GM12878 (cell line): ENCODE measurements at regions not wholly inside any gene's neighbourhood (a gene's known extent, or its start where the extent isn't known, plus 50 kb on each side); places are given as distances from the start of the nearest gene placed in this dataset.

Experiments
- CTCF ChIP-seq, 3 experiments: IDR thresholded peaks in 2 of 3; conservative IDR thresholded peaks in 1 of 3; 2 replicates each; pipeline ENCODE4 v1.5.1; 2011; ENCODE audit warnings: low read depth in 3 of 3, low read length in 3 of 3, mild to moderate bottlenecking in 3 of 3, control low read depth in 2 of 3, moderate library complexity in 2 of 3, inconsistent platforms in 1 of 3, mixed read lengths in 1 of 3; ENCODE audit not compliant: control insufficient read depth in 2 of 3, insufficient read depth in 1 of 3; ENCODE audit errors: extremely low read depth in 1 of 3
- USF2 ChIP-seq: IDR thresholded peaks from 2 replicates; pipeline ENCODE4 v1.6.1; 2011; ENCODE audit warnings: low read depth, low read length, improper control_type of control experiment, borderline replicate concordance
- TF ChIP-seq, protein P1 (sequence below): IDR thresholded peaks from 2 replicates; pipeline ENCODE4 v1.6.1; 2012; ENCODE audit warnings: low read length, inconsistent platforms

- no peak for TF ChIP-seq USF2
- TF ChIP-seq CTCF (IDR thresholded peaks at IDR 0.05 in 2 of 3, conservative IDR thresholded peaks at IDR 0.05 in 1 of 3; ENCODE audit: control insufficient read depth in 2 of 3, extremely low read depth in 1 of 3, insufficient read depth in 1 of 3, low read depth in 3 of 3, low read length in 3 of 3), result no peak
- TF ChIP-seq, protein P1, sequence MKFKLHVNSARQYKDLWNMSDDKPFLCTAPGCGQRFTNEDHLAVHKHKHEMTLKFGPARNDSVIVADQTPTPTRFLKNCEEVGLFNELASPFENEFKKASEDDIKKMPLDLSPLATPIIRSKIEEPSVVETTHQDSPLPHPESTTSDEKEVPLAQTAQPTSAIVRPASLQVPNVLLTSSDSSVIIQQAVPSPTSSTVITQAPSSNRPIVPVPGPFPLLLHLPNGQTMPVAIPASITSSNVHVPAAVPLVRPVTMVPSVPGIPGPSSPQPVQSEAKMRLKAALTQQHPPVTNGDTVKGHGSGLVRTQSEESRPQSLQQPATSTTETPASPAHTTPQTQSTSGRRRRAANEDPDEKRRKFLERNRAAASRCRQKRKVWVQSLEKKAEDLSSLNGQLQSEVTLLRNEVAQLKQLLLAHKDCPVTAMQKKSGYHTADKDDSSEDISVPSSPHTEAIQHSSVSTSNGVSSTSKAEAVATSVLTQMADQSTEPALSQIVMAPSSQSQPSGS, result no peak
Observed at GRCh38 chr2:8045081-8045614, 636.7 kb upstream of the ID2 start.
